Lower leg skin (tissue), 3 donors: ENCODE measurements at regions not wholly inside any gene's neighbourhood (a gene's known extent, or its start where the extent isn't known, plus 50 kb on each side); places are given as distances from the start of the nearest gene placed in this dataset.

Source experiments
- POLR2A ChIP-seq, 2 donors: fragments of 450-650 bp; IDR thresholded peaks; one replicate each; pipeline ENCODE4 v1.6.1; 2016 to 2017; ENCODE audit warnings: antibody characterized with exemption in 2 of 2, mild to moderate bottlenecking in 1 of 2, moderate library complexity in 1 of 2
- TF ChIP-seq, protein P1 (sequence below), 3 donors: fragments of 450-650 bp; IDR thresholded peaks; one replicate each; pipeline ENCODE4 v1.5.1; 2016; ENCODE audit warnings: antibody characterized with exemption in 3 of 3, mild to moderate bottlenecking in 3 of 3, moderate library complexity in 2 of 3

DNA sequence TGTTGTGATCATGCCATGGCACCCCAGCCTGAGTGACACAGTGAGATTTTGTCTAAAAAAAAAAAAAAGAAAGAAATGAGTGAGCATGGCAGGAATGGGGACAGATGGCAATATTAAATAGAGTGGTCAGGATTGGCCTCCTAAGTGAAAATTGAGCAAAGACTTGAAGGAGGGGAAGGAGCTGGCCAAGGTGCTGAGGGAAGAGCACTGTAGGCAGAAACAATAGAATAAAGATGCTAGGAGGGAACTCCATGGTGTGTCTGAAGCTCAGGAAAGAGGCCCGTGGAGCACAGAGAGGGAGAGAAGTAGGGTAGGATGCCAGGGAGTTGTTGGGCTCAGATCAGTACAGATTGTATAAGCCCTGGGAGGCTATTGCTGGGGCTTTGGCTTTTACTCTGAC, 64.4 kb upstream of the PCAT7 start:
- TF ChIP-seq POLR2A (IDR thresholded peaks at IDR 0.05) = no peak
- TF ChIP-seq, protein P1, sequence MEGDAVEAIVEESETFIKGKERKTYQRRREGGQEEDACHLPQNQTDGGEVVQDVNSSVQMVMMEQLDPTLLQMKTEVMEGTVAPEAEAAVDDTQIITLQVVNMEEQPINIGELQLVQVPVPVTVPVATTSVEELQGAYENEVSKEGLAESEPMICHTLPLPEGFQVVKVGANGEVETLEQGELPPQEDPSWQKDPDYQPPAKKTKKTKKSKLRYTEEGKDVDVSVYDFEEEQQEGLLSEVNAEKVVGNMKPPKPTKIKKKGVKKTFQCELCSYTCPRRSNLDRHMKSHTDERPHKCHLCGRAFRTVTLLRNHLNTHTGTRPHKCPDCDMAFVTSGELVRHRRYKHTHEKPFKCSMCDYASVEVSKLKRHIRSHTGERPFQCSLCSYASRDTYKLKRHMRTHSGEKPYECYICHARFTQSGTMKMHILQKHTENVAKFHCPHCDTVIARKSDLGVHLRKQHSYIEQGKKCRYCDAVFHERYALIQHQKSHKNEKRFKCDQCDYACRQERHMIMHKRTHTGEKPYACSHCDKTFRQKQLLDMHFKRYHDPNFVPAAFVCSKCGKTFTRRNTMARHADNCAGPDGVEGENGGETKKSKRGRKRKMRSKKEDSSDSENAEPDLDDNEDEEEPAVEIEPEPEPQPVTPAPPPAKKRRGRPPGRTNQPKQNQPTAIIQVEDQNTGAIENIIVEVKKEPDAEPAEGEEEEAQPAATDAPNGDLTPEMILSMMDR (IDR thresholded peaks at IDR 0.05) = no peak
